Liver (tissue), 8 donors: ENCODE measurements at regions not wholly inside any gene's neighbourhood (a gene's known extent, or its start where the extent isn't known, plus 50 kb on each side); places are given as distances from the start of the nearest gene placed in this dataset.

Experiments
- DNase-seq: peaks from one replicate; pipeline ENCODE4 v3.0.0-alpha.2; 2017; ENCODE audit warnings: low spot score
- H3K27ac ChIP-seq, 2 donors: one replicate each; pipeline ENCODE4 v1.7.0; 2013; ENCODE audit warnings: inconsistent platforms in 2 of 2, low read length in 2 of 2, control low read depth in 1 of 2, low read depth in 1 of 2, mild to moderate bottlenecking in 1 of 2
- H3K27me3 ChIP-seq, 4 donors: one replicate each; pipeline versions ENCODE4 v1.6.1 to v1.7.0; 2013; ENCODE audit warnings: low read length in 3 of 4, inconsistent platforms in 1 of 4, mild to moderate bottlenecking in 1 of 4, moderate library complexity in 1 of 4; ENCODE audit not compliant: control insufficient read depth in 4 of 4, insufficient read depth in 4 of 4
- H3K36me3 ChIP-seq, 4 donors: one replicate each; pipeline versions ENCODE4 v1.6.1 to v1.7.0; 2013; ENCODE audit warnings: low read length in 3 of 4, mild to moderate bottlenecking in 3 of 4, low read depth in 1 of 4, moderate library complexity in 1 of 4; ENCODE audit not compliant: control insufficient read depth in 4 of 4, insufficient read depth in 3 of 4
- H3K4me1 ChIP-seq, 4 donors: one replicate each; pipeline versions ENCODE4 v1.6.1 to v1.7.0; 2013; ENCODE audit warnings: low read length in 3 of 4, mild to moderate bottlenecking in 3 of 4, moderate library complexity in 1 of 4; ENCODE audit not compliant: control insufficient read depth in 4 of 4, insufficient read depth in 4 of 4
- H3K4me3 ChIP-seq, 3 donors: one replicate each; pipeline versions ENCODE4 v1.6.1 to v1.7.0; 2013; ENCODE audit warnings: low read length in 3 of 3, control low read depth in 1 of 3, low read depth in 1 of 3, mild to moderate bottlenecking in 1 of 3
- H3K9ac ChIP-seq, 2 donors: one replicate each; pipeline ENCODE4 v1.7.0; 2013; ENCODE audit warnings: low read length in 2 of 2, mild to moderate bottlenecking in 2 of 2, moderate library complexity in 2 of 2, control low read depth in 1 of 2, low read depth in 1 of 2
- H3K9me3 ChIP-seq, 4 donors: one replicate each; pipeline versions ENCODE4 v1.6.1 to v1.7.0; 2013; ENCODE audit warnings: low read length in 3 of 4; ENCODE audit not compliant: control insufficient read depth in 4 of 4
- ATF3 ChIP-seq: IDR thresholded peaks from 2 replicates; pipeline ENCODE4 v1.6.1; 2016; ENCODE audit warnings: antibody characterized with exemption
- CTCF ChIP-seq: fragments of 150-350 bp; IDR thresholded peaks from 2 replicates; pipeline ENCODE4 v1.5.1; 2017; ENCODE audit warnings: improper control_type of control experiment, low read depth, low read length; ENCODE audit not compliant: missing input control
- EGR1 ChIP-seq, 2 donors: IDR thresholded peaks; 2 replicates each; pipeline ENCODE4 v1.6.1; 2016 to 2018; ENCODE audit warnings: antibody characterized with exemption in 2 of 2, low read depth in 2 of 2
- FOXA1 ChIP-seq: IDR thresholded peaks from 2 replicates; pipeline ENCODE4 v1.6.1; 2016; ENCODE audit warnings: antibody characterized with exemption
- FOXA2 ChIP-seq: IDR thresholded peaks from 2 replicates; pipeline ENCODE4 v1.6.1; 2016; ENCODE audit warnings: antibody characterized with exemption
- GABPA ChIP-seq, 2 donors: IDR thresholded peaks in 1 of 2; conservative IDR thresholded peaks in 1 of 2; 2 replicates each; pipeline ENCODE4 v1.6.1; 2016; ENCODE audit warnings: antibody characterized with exemption in 2 of 2, mild to moderate bottlenecking in 1 of 2, moderate library complexity in 1 of 2
- HNF4G ChIP-seq: IDR thresholded peaks from 2 replicates; pipeline ENCODE4 v1.6.1; 2016; ENCODE audit warnings: antibody characterized with exemption
- JUND ChIP-seq, 2 donors: IDR thresholded peaks; 2 replicates each; pipeline ENCODE4 v1.6.1; 2016; ENCODE audit warnings: antibody characterized with exemption in 2 of 2
- MAX ChIP-seq: IDR thresholded peaks from 2 replicates; pipeline ENCODE4 v1.6.1; 2016; ENCODE audit warnings: antibody characterized with exemption
- RAD21 ChIP-seq, 2 donors: IDR thresholded peaks; 2 replicates each; pipeline ENCODE4 v1.6.1; 2016; ENCODE audit warnings: antibody characterized with exemption in 2 of 2, mild to moderate bottlenecking in 2 of 2
- REST ChIP-seq: IDR thresholded peaks from 2 replicates; pipeline ENCODE4 v1.6.1; 2016; ENCODE audit warnings: antibody characterized with exemption, mild to moderate bottlenecking
- RXRA ChIP-seq, 2 donors: IDR thresholded peaks; 2 replicates each; pipeline ENCODE4 v1.6.1; 2017 to 2018; ENCODE audit warnings: antibody characterized with exemption in 2 of 2, mild to moderate bottlenecking in 1 of 2
- SP1 ChIP-seq: IDR thresholded peaks from 2 replicates; pipeline ENCODE4 v1.6.1; 2018; ENCODE audit warnings: antibody characterized with exemption, mild to moderate bottlenecking
- TAF1 ChIP-seq: conservative IDR thresholded peaks from 2 replicates; pipeline ENCODE4 v1.6.1; 2016; ENCODE audit warnings: antibody characterized with exemption, mild to moderate bottlenecking
- ZBTB33 ChIP-seq: IDR thresholded peaks from 2 replicates; pipeline ENCODE4 v1.6.1; 2016; ENCODE audit warnings: antibody characterized with exemption
- WGBS: extraction: QIAGEN DNeasy Blood & Tissue Kit; methylation state at CpG from one replicate; pipeline ENCODE4 v1.1.7; 2013; 5-methylcytosine and 5-hydroxymethylcytosine counted together
- donor health status: healthy.
- donor health status: healthy.
- donor health status: healthy.
- donor health status: healthy.
- donor health status: healthy.

- DNase-seq = no peak
- H3K36me3 ChIP-seq = no peaks in the 10 kb centered on the region
- TF ChIP-seq REST = no peak
- no peak for TF ChIP-seq ZBTB33
- TF ChIP-seq ATF3 = no peak
- no peak for TF ChIP-seq MAX
- TF ChIP-seq GABPA (IDR thresholded peaks at IDR 0.05 in 1 of 2, conservative IDR thresholded peaks at IDR 0.05 in 1 of 2) = no peak
- TF ChIP-seq FOXA2 = no peak
- no peak for TF ChIP-seq JUND (IDR thresholded peaks at IDR 0.05)
- no peak for TF ChIP-seq FOXA1
- TF ChIP-seq SP1 = no peak
- TF ChIP-seq TAF1 = no peak
- H3K9ac ChIP-seq = no peak overlapping the region
- peaks cover 0 to 10% (median 0%) of the 10 kb centered on the region in 4 donors for H3K27me3 ChIP-seq
- no peaks in the 10 kb centered on the region for H3K9me3 ChIP-seq
- H3K27ac ChIP-seq = no peak overlapping the region
- H3K4me3 ChIP-seq = no peak overlapping the region
- no peaks in the 10 kb centered on the region for H3K4me1 ChIP-seq
- 64% methylated on average over 2 of the region's 2 CpGs for WGBS
Observed at GRCh38 chr13:108475181-108475580, 154.2 kb upstream of the MYO16 start.

- Histone ChIP-seq H3K9ac (no peak overlapping the region), H3K9me3 (no peaks in the 10 kb centered on the region), H3K36me3 (no peaks in the 10 kb centered on the region), H3K27ac (no peak overlapping the region), H3K4me1 (no peaks in the 10 kb centered on the region), H3K27me3 (peaks cover 0 to 10% (median 0%) of the 10 kb centered on the region in 4 donors), H3K4me3 (no peak overlapping the region)
- no peak for DNase-seq
- 55% methylated on average over 4 of the region's 4 CpGs for WGBS
- TF ChIP-seq RAD21 (IDR thresholded peaks at IDR 0.05) (no peak), MAX (no peak), SP1 (no peak), EGR1 (IDR thresholded peaks at IDR 0.05; ENCODE audit: low read depth in 2 of 2) (no peak), FOXA2 (no peak), JUND (IDR thresholded peaks at IDR 0.05) (no peak), ATF3 (no peak), REST (no peak), RXRA (IDR thresholded peaks at IDR 0.05) (no peak), HNF4G (no peak), ZBTB33 (no peak), CTCF (no peak)
Observed at GRCh38 chr13:108477376-108477775, 152.0 kb upstream of the MYO16 start.
